CD4-positive, alpha-beta T cell treated with Interleukin-2 at 100 ng/mL for 4 hours (primary cell): ENCODE measurements at regions not wholly inside any gene's neighbourhood (a gene's known extent, or its start where the extent isn't known, plus 50 kb on each side); places are given as distances from the start of the nearest gene placed in this dataset.

ENCODE experiments used
- DNase-seq: peaks from one replicate; pipeline ENCODE4 v3.0.0-alpha.2; 2020; ENCODE audit warnings: low spot score

- DNase-seq = no peak
Measured at GRCh38 chr1:57722285-57722978, 298.6 kb upstream of the DAB1 start.

- DNase-seq = no peak
Measured at GRCh38 chr1:57721001-57721400, 297.1 kb upstream of the DAB1 start.

GRCh38 chr1:57719274-57719673, 295.4 kb upstream of the DAB1 start:
- DNase-seq = no peak

- no peak for DNase-seq
Measured at GRCh38 chr1:57713501-57713900, 289.6 kb upstream of the DAB1 start.

GRCh38 chr1:57712846-57713245, 289.0 kb upstream of the DAB1 start:
- no peak for DNase-seq

- DNase-seq = no peak
Measured at GRCh38 chr1:57711326-57711725, 287.5 kb upstream of the DAB1 start.

GRCh38 chr1:57707631-57708030, 283.8 kb upstream of the DAB1 start:
- DNase-seq = no peak

- no peak for DNase-seq
Measured at GRCh38 chr1:57704811-57705210, 281.0 kb upstream of the DAB1 start.

GRCh38 chr1:57704231-57704630, 280.4 kb upstream of the DAB1 start:
- no peak for DNase-seq

- DNase-seq = no peak
Measured at GRCh38 chr1:57696904-57697303, 273.0 kb upstream of the DAB1 start.

GRCh38 chr1:57696043-57696442, 272.2 kb upstream of the DAB1 start:
- DNase-seq = no peak

GRCh38 chr1:57686306-57686705, 262.4 kb upstream of the DAB1 start:
- no peak for DNase-seq

GRCh38 chr1:57683037-57683942, 259.4 kb upstream of the DAB1 start:
- DNase-seq = no peak

- no peak for DNase-seq
Measured at GRCh38 chr1:57678138-57678537, 254.3 kb upstream of the DAB1 start.

- no peak for DNase-seq
Measured at GRCh38 chr1:57675776-57676175, 251.9 kb upstream of the DAB1 start.

- DNase-seq = no peak
Measured at GRCh38 chr1:57674801-57675200, 250.9 kb upstream of the DAB1 start.

GRCh38 chr1:57672346-57673140, 248.7 kb upstream of the DAB1 start:
- no peak for DNase-seq

- no peak for DNase-seq
Measured at GRCh38 chr1:57671750-57672149, 247.9 kb upstream of the DAB1 start.

- DNase-seq = no peak
Measured at GRCh38 chr1:57659804-57660203, 235.9 kb upstream of the DAB1 start.

GRCh38 chr1:57655161-57655560, 231.3 kb upstream of the DAB1 start:
- no peak for DNase-seq

- no peak for DNase-seq
Measured at GRCh38 chr1:57644667-57645066, 220.8 kb upstream of the DAB1 start.

GRCh38 chr1:57638239-57638638, 214.4 kb upstream of the DAB1 start:
- no peak for DNase-seq

GRCh38 chr1:57637155-57637554, 213.3 kb upstream of the DAB1 start:
- no peak for DNase-seq
